ENCODE measurements at regions not wholly inside any gene's neighbourhood (a gene's known extent, or its start where the extent isn't known, plus 50 kb on each side); places are given as distances from the start of the nearest gene placed in this dataset. TPM values are rescaled to one million over a fixed set of nuclear protein-coding genes. Genes with fewer than 3 reads are reported as not detected.

Small RNAs in the stretch of these regions (small RNA-seq; reads per million reads assigned to genes)
- gene MIR1302-6 = not detected
